HG02884 (cell line): ENCODE measurements at regions not wholly inside any gene's neighbourhood (a gene's known extent, or its start where the extent isn't known, plus 50 kb on each side); places are given as distances from the start of the nearest gene placed in this dataset.
"Not testable (repeated sequence)": the region's sequence is repeated elsewhere in the genome, so short reads cannot be mapped to it uniquely, and the experiment has no call there.

Experiments
- ATAC-seq: cut with Tn5 transposase; IDR thresholded peaks from one replicate; pipeline ENCODE4 v1.9.1; 2021; ENCODE audit warnings: mild to moderate bottlenecking, moderate library complexity; ENCODE audit not compliant: unreplicated experiment

DNA sequence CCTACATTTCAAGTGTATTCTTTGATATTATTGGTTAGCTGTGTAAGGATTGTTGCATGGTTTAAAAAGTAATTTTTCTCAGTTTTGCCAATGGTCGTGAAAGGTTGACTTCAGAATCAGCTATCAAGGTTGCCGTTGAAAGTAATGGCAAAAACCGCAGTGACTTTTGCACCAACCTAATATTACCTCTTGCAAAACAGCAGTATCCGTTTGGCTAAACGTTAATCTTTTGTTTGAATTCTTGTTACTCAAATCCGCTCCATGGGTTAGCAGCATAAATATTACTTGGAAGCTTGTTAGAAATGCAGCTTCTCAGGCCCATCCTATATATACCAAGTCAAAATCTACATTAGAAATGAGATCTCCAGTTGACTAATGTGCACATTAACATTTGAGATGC lies 141.6 kb upstream of the PRSS12 start:
- ATAC-seq = not testable (repeated sequence)

DNA sequence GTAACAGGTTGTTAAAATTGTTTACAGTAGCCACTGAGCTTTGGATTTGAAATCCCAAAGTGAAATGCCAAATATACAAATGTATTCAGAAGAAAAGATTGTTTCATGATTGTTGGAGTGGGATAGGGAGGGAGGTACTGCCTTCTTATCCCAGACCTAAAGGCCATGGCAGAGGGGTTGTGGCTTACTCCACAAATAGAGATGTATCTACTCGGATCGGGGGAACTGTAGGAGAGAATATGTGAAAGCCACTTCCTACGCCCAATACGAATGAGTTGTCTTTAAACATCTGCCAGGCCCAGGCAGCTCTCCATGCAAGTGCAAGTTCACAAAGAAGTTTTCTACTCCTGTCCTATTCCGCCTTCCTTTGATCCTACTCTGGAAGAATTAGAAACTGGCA lies 150.2 kb upstream of the PRSS12 start:
- not testable (repeated sequence) for ATAC-seq

DNA sequence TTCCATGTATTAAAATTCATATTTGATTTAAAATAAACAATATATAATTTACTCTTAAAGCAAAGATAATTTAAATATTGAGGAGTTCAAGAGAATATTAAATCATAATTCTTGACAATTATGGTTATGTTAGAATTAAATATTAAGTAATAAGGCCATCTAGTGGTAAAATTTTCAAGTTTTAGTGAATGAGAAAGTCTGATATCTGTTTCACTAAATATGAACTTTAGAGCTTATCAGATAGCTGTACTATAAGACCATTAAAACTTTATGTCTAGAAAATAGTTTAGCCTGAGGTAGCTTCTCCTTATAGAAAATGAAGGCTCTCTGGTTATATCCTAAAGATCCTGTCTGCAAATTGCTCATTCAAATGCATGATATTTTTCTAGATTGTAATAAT lies 152.1 kb upstream of the PRSS12 start:
- ATAC-seq = not testable (repeated sequence)

DNA sequence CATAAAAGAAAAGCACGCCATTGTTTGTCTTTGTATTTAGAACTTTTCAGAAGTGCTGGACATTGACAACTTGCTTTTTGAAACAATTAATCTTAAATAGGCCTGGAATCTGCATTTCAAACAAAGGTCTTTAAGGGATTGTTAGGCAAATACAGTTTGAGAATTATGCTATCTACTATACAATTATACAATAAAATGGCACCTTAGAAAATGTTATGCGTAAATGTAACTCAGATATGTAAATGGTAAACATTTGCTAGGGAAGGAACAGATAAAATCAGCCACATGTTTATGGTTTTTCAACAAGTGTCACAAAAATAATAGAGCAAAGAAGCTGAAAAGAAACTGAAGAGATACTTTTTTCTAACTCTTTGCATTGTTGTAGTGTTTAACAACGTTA lies 152.7 kb upstream of the PRSS12 start:
- ATAC-seq = not testable (repeated sequence)

DNA sequence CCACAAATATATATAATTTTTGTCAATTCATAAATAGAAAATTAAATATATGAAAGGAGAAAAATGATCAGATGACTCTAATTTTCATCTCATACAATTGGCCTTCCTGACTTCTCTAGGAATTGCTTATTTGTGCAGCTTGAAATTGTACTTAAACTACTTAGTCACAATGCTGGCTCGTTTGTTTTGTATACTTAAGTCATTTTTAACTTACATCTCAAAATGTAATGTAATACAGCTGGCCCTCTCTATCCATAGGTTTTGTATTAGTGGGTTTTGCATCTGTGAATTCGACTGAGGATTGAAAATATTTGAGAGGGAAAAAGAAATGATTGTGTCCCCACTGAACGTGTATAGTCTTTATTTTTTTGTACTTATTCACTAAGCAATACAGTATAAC lies 160.1 kb upstream of the PRSS12 start:
- ATAC-seq = not testable (repeated sequence)

DNA sequence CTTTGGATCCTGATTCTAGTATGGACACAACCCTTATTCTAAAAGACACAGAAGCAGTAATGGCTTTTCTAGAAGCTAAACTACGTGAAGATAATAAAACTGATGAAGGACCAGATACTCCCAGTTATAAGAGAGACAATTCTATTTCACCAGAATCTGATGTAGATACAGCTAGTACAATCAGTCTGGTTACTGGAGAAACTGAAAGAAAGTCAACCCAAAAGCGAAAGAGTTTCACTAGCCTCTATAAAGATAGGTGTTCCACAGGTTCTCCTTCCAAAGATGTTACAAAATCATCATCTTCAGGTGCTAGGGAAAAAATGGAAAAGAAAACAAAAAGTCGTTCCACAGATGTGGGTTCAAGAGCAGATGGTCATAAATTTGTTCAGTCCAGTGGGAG lies 161.5 kb upstream of the PRSS12 start:
- not testable (repeated sequence) for ATAC-seq

DNA sequence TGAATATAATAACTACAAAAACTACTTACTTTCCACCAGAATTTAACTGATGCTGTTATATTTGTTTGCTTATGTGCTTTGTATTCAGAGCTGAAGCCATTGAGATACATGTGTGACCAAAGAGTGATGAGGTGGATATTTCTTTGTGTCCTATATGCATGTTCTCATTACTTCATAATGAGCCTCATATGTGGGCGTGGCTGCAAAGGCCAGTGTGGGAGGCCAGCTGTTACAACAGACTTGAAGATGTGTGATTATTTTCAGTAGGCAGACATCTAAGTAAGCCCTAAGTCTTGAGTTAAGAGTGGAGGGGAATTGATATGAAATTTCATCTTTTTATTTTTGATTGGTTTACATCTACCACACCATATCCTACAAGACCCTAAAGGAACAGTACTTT lies 163.3 kb upstream of the PRSS12 start:
- not testable (repeated sequence) for ATAC-seq

DNA sequence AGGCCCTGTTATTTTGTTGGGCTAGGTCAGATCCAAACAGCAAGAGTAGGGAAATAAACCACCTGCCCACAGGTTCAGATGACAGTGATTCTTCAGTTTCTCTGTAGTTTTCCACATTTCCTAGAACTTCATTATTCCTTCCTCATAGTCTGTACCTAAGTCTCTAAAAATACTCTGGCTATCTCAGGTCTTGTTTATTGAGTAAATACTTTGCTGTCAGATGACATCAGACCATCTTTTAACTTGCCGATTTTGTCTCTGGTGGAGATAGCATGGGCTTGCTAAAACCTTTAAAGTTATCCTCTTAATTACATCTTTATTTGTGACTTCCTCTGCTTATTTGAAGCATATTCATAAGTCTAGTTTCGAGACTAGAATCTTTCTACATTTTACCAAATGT lies 155.1 kb upstream of the METTL14 start:
- ATAC-seq = not testable (repeated sequence)

DNA sequence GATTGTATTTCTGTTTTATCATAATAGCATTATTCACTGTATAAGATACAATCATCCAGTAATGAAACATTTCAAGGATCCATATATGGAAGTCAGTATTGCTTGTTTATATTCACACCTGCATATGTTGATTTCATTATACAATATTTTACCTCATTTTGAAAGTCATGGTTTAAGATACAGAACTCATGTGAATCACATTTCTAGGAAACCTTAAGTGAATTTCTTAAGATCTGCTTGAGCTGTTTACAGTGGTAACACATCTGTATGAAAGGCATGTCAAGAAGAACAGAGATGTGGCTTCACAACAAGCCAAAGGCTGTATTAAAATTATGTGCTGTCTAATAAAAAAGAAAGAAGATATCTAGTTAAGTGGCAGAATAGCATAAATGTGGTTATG lies 153.2 kb upstream of the METTL14 start:
- ATAC-seq = not testable (repeated sequence)

DNA sequence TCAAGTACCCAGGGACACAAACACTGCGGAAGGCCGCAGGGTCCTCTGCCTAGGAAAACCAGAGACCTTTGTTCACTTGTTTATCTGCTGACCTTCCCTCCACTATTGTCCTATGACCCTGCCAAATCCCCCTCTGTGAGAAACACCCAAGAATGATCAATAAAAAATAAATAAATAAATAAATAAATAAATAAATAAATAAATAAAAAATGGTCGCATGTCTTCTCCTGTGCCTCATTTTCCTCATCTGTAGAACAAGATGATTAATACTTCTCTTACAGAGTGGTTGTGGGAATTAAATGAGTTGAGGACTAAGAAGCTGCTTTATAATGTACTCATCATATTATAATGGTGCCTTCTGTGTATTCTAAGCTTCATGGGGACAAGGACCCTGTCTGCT lies 149.4 kb upstream of the METTL14 start:
- not testable (repeated sequence) for ATAC-seq

DNA sequence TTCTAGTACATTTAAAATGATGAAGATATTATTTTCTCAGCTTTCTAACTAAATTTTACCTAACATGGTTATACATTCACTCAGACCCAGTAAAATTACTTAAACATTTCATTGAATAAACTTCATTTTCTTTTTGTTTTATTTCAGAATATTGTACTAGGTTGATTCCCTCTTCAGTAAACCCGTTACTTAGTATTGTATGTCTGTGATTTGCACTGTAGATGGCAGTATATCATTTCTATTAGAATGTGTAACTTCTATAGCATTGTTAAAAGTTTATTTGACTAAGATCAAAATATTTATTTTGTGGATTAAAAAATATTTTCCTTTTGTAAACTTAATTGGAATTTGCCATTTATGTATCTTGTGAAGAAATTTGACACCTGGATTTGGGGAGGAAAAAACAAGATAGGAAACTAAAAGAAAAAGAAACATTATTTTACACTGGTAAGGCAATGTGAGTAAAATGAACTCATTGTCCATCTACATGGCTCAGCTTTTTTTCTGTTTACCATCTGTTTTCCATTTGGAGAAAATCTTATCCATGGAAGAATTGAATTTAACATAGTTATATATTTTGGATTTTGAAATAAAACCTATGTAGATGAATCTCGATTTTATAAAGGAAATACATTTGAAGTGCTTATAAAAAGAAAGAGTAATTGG lies 145.6 kb upstream of the METTL14 start:
- ATAC-seq = not testable (repeated sequence)

DNA sequence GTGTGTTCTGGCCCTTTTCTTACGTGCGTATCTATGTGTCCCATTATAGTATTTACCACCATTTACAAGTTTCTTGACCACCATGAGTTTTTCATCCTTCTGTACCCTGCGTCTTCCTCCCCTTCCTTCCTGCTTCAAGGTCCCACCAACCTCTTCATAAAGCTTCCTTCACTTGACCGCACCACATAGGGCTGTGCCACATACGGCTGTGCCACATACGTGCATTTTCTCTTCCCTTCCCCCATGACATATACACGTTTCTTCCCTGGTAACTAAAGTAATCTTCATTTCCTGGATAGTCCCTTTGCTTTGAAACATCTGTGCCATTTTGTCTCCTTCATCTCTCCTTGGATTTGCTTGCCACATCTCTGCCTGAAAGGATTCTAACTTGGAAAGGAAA lies 128.6 kb upstream of the METTL14 start:
- ATAC-seq = not testable (repeated sequence)

DNA sequence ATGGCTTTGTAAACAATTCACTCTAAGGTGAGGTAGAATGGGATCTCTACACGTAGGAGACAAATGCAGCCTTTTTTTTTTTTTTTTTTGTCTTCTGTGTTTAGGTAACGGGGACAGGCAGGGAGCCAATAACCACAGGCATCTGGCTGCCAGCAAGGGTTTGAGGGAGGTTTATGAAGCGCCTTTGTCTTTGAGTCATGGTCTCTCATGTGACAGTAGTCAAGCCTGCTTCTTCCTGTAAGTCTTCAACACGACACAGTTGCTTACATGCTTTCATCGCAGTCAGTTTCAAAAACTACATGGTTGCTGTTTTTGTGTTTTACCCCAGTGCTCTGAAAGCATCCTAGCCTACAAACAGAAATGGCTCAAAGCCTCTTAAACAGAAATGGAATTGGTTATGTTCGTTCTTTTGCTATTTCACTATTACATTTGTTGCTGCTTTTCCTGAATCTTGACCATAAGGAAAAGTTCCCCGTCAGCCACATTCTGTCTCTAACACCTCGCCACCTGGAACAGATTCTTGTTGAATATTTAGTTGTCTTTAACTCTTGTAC lies 127.8 kb upstream of the METTL14 start:
- ATAC-seq = peak; percentile 54

DNA sequence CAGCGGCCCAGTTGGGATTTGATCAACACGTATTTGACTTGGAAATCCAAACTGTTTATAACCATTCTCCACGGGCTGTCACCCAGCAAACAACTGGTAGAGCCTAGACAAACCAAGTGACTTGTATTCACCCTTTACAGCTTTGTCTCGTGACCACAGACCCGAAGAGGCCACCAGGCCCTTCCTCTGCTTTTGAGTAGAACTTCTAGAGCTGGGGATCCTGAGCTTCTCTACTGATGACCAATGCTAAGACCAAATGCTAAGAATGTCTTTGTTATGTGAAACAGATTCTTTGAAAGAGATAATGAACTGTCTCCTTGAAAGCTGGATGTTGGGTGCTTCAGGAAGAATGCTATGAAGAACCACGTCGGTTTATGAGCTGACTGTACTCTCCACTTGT lies 127.0 kb upstream of the METTL14 start:
- ATAC-seq = not testable (repeated sequence)

DNA sequence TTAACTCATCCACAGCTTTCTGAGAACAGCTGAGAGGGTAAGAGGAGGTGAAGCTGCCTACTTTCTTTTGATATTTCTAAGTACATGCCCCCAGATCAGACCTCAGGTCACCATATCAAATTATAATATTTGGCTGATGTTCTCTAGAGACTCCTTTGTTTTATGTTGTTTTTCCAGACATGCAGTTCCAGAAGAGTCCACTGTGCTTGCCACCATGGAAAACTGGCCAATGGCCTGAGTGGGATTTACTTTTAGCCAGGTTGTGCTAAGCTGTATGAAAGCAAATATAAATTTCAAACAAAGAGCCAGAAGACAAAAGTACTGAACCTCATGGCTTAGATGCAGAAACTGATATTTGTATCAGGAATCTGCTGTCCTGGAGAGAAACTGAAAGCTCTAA lies 123.6 kb upstream of the METTL14 start:
- not testable (repeated sequence) for ATAC-seq

DNA sequence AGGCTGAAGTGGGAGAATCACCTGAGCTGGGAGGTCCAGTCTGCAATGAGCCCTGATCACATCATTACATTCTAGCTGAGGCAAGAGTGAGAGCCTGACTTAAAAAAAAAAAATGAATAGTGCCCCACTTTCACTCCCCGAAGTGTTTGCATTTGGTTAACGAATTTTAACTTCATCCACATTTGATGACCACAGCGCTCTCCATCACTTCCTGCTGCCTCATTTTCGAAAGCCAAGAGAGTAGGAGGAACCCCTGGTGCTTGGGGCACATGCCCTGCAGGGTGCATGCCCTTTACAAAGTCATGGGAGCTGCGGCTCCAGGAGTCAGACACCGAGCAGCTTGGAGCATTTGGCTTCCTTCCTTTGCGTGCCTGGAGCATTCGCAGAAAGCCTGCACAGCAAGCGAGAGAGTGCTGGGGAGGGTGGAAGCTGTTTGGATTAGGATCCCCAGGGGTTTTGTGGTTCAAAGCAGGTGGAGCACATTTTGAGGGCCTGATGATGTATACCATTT lies 119.1 kb upstream of the METTL14 start:
- ATAC-seq = peak; percentile 75

DNA sequence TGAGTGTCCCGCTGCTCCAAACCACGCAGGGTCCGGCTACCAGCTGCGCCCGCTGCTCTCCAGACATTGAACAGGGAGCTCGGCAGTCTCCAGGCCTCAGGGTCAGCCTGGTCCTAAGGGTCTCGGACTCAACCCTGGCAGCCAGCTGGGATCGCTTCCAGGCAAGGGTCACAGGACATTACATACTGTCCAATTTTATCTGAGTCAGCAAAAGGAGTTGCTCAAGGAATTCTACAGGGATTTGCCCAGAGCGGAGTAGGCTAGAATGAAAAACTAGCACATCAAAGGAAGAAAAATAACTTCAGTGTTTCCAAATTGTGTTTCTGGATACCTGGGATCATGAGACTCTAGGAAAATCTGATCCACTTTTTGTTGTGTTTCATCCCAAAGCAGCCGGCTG lies 112.2 kb upstream of the METTL14 start:
- not testable (repeated sequence) for ATAC-seq

DNA sequence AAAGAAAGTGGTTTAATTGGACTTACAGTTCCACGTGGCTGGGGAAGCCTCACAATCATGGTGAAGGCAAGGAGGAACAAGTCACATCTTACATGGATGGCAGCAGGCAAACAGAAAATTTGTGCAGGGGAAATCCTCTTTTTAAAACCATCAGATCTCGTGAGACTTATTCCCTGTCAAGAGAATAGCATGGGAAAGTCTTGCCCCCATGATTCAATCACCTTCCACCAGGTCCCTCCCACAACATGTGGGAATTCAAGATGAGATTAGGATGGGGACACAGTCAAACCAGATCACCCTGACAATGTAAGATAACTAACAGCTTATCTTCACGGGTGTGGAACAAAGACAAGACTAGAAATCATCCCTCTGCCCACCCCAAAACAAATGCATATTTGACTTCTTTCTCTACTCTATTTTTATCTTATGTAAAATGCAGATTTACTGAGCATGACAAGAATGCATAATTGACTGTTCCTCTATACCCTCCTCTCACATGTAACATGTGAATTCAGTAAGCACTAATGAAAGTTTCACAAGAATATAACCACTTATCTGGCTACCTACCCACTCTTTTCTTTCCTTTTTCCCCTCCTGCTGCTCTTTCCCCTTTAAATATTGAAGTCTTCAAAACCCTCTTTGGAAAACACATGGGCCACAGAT lies 110.8 kb upstream of the METTL14 start:
- ATAC-seq = not testable (repeated sequence)

DNA sequence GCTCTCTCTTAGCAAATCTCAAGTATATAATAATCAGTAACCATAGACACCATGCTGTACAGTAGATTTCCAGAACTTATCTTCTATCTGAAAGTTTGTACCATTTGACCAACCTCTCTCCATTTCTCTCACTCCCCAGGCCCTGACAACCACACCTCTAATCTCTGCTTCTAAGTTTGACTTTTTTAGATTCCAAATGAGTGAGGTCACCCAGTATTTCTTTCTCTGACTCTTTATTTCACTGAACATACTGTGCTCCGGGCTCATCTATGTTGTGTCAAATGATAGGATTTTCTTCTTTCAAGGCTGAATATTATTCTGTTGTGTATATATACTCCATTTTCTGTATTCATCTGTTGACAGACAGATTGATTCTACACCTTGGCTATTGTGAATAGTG lies 110.1 kb upstream of the METTL14 start:
- not testable (repeated sequence) for ATAC-seq

DNA sequence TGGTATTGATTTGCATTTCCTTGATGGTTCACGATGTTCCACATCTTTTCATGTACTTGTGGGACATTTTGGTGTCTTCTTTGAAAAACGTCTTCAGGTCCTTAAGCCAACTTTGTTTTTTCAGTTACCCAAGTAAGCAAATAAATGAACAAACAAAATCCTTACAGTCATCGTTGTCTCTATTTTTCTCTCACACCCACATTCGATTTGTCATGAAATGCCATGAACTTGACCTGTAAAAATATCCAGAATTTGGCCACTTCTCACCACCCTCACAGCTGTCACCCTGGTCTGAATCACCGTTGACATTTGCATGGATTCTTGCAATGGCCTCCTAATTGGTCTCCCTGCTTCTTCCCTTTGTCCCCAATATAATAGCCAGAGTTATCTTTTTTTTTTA lies 109.5 kb upstream of the METTL14 start:
- not testable (repeated sequence) for ATAC-seq

DNA sequence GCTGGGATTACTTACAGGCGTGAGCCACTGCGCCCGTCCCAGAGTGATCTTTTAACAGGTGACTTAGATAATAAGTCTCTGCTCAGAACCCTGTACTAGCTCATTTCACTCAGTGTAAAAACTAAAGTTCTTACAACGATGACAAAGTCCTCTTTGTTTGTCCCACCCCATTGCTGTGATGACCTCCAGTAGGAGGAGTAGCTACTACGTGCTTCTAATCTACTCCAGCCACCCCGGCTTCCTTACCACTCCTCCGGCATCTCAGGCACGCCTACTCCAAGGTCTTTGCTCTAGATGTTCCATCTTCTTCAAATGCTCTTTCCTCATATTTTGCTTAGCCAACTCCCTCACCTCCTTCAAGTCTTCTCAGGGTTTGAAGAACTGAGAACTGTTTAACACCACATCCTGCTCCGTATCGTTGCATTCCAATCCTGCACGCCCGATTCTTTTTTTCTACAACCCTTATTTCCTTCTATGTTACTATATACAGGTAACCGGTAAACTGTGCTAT lies 108.4 kb upstream of the METTL14 start:
- ATAC-seq = not testable (repeated sequence)

DNA sequence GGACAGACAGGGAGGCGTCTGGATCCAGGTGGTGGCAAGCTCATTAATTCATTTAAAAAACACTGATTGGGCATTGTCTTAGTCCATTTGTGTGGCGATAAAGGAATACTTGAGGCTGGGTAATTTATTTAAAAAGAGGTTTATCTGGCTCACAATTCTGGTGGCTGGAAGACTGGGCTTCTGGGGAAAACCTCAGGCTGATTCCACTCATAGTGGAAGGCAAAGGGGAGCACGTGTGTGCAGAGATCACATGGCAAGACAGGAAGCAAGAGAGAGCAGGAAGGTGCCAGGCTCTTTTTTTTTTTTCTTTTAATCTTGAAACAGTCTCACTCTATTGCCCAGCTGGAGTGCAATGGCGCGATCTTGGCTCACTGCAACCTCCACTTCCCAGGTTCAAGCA lies 100.2 kb upstream of the METTL14 start:
- ATAC-seq = no peak
